Smooth muscle cell (in vitro differentiated cells): ENCODE measurements at regions not wholly inside any gene's neighbourhood (a gene's known extent, or its start where the extent isn't known, plus 50 kb on each side); places are given as distances from the start of the nearest gene placed in this dataset.

ENCODE experiments used
- DNase-seq: peaks from one replicate; lab custom pipeline; 2025; ENCODE audit not compliant: unreplicated experiment; lab: John Stamatoyannopoulos, UW
- H2AFZ ChIP-seq: fragments of 200-600 bp; sonication (generic); 2 replicates; pipeline ENCODE4 v1.6.0; 2016; ENCODE audit warnings: antibody characterized with exemption, low read depth, mild to moderate bottlenecking
- H3F3A ChIP-seq: fragments of 200-600 bp; sonication (generic); 2 replicates; pipeline ENCODE4 v1.6.0; 2017; ENCODE audit warnings: antibody characterized with exemption, low read depth
- H3K27ac ChIP-seq: fragments of 200-600 bp; sonication (generic); 2 replicates; pipeline ENCODE4 v1.5.1; 2016; ENCODE audit warnings: low read depth, mild to moderate bottlenecking
- H3K27me3 ChIP-seq: fragments of 200-600 bp; sonication (generic); 2 replicates; pipeline ENCODE4 v1.6.1; 2016; ENCODE audit warnings: low read depth, mild to moderate bottlenecking
- H3K36me3 ChIP-seq: fragments of 200-600 bp; sonication (generic); 2 replicates; pipeline ENCODE4 v1.5.1; 2016; ENCODE audit warnings: low read depth
- H3K4me1 ChIP-seq: fragments of 200-600 bp; sonication (generic); 2 replicates; pipeline ENCODE4 v1.5.1; 2016; ENCODE audit warnings: low read depth
- H3K4me2 ChIP-seq: fragments of 200-600 bp; sonication (generic); 2 replicates; pipeline ENCODE4 v1.6.0; 2016; ENCODE audit warnings: mild to moderate bottlenecking
- H3K4me3 ChIP-seq: fragments of 200-600 bp; sonication (generic); 2 replicates; pipeline ENCODE4 v1.5.1; 2016; ENCODE audit warnings: mild to moderate bottlenecking
- H3K79me2 ChIP-seq: fragments of 200-600 bp; sonication (generic); 2 replicates; pipeline ENCODE4 v1.6.0; 2016; ENCODE audit warnings: low read depth, mild to moderate bottlenecking
- H3K9ac ChIP-seq: fragments of 200-600 bp; sonication (generic); 2 replicates; pipeline ENCODE4 v1.6.0; 2016; ENCODE audit warnings: low read depth
- H3K9me3 ChIP-seq: fragments of 200-600 bp; sonication (generic); replicated peaks from 2 replicates; pipeline ENCODE4 v1.5.1; 2016; ENCODE audit warnings: low read depth
- H4K20me1 ChIP-seq: fragments of 200-600 bp; sonication (generic); 2 replicates; pipeline ENCODE4 v1.6.0; 2016; ENCODE audit warnings: low read depth
- CTCF ChIP-seq: fragments of 200-600 bp; sonication (generic); IDR thresholded peaks from 2 replicates; pipeline ENCODE4 v1.5.1; 2017; ENCODE audit warnings: borderline replicate concordance, mild to moderate bottlenecking, antibody characterized with exemption; ENCODE audit not compliant: insufficient read depth, poor library complexity, severe bottlenecking
- WGBS: methylation state at CpG from one replicate; pipeline ENCODE4 v1.1.7; 2016; ENCODE audit warnings: low lambda C conversion rate; 5-methylcytosine and 5-hydroxymethylcytosine counted together

GRCh38 chr16:73710526-73710925 is 586.1 kb upstream of the PSMD7 start:
- no peak for DNase-seq
- no peaks in the 10 kb centered on the region for H3K79me2 ChIP-seq
- no peaks in the 10 kb centered on the region for H3K9me3 ChIP-seq
- WGBS = 86% methylated on average over 9 of the region's 9 CpGs
- H3K27ac ChIP-seq = no peak overlapping the region
- no peaks in the 10 kb centered on the region for H3K36me3 ChIP-seq
- H4K20me1 ChIP-seq = no peaks in the 10 kb centered on the region
- no peak overlapping the region for H3K4me3 ChIP-seq
- H3K9ac ChIP-seq = no peak overlapping the region
- TF ChIP-seq CTCF = no peak
- no peak overlapping the region for H2AFZ ChIP-seq
- H3K27me3 ChIP-seq = no peaks in the 10 kb centered on the region
- H3F3A ChIP-seq = no peaks in the 10 kb centered on the region
- H3K4me1 ChIP-seq = no peaks in the 10 kb centered on the region
- no peak overlapping the region for H3K4me2 ChIP-seq

- Histone ChIP-seq H2AFZ (no peak overlapping the region), H3K27me3 (no peaks in the 10 kb centered on the region), H3K4me3 (no peak overlapping the region), H3K27ac (no peak overlapping the region), H3K36me3 (no peaks in the 10 kb centered on the region), H3K9ac (no peak overlapping the region), H3K9me3 (no peaks in the 10 kb centered on the region), H3K79me2 (no peaks in the 10 kb centered on the region), H4K20me1 (no peaks in the 10 kb centered on the region), H3K4me1 (no peaks in the 10 kb centered on the region), H3K4me2 (no peak overlapping the region), H3F3A (no peaks in the 10 kb centered on the region)
- no peak for TF ChIP-seq CTCF
- 81% methylated on average over 3 of the region's 3 CpGs for WGBS
- DNase-seq = no peak
Measured at GRCh38 chr16:73707863-73708262, 588.8 kb upstream of the PSMD7 start.

DNA sequence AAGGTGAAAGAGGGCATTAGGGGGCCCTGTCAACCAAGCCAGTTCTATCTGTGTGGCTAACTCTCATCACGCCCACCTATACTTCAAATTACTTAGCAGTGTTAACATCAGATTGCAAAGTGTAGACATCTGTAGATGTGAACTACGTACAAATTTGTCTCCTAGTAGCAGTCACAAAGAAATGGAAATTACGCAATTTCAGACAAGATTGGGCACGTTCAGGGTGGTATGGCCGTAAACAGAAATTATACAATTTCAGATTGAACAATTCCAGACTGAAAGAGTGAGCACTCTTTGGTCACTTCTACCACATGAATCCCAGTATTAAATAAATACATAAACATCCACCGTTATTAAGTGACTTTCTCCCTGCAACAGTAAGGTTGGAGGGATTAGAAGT is 592.7 kb upstream of the PSMD7 start:
- H2AFZ ChIP-seq = no peak overlapping the region
- WGBS = 86% methylated on average over 6 of the region's 6 CpGs

DNA sequence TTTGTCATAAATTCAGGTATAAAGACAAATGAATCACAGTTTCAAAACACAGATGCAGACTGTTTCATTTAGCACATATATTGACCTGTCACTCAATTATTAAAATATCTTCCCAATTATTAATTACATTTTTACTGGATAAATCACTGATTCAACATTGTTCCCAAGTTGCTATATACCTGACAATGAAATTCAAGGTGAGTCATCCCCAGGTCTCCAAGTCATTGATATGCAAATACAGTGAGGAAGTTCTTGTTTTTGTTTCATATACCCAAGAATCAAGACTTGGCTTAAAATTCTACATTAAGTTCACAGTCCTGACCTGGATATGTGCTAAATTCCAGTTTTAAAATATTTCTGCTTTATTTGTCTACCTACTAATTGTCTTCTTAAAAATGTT is 599.3 kb upstream of the PSMD7 start:
- no peaks in the 10 kb centered on the region for H3F3A ChIP-seq
- H4K20me1 ChIP-seq = no peaks in the 10 kb centered on the region
- no peak overlapping the region for H3K27ac ChIP-seq
- no peak overlapping the region for H3K9ac ChIP-seq
- H3K9me3 ChIP-seq = no peaks in the 10 kb centered on the region
- H3K27me3 ChIP-seq = peaks cover 6% of the 10 kb centered on the region
- no peak for TF ChIP-seq CTCF
- H3K36me3 ChIP-seq = no peaks in the 10 kb centered on the region
- no peak overlapping the region for H2AFZ ChIP-seq
- no peak overlapping the region for H3K4me2 ChIP-seq
- no peaks in the 10 kb centered on the region for H3K4me1 ChIP-seq
- H3K79me2 ChIP-seq = no peaks in the 10 kb centered on the region
- no peak for DNase-seq
- no peak overlapping the region for H3K4me3 ChIP-seq

More for the DNA sequence above, 592.7 kb upstream of the PSMD7 start:
- no peaks in the 10 kb centered on the region for H4K20me1 ChIP-seq
- H3K4me3 ChIP-seq = no peak overlapping the region
- DNase-seq = no peak
- no peak overlapping the region for H3K9ac ChIP-seq
- H3K27ac ChIP-seq = no peak overlapping the region
- no peaks in the 10 kb centered on the region for H3K36me3 ChIP-seq
- TF ChIP-seq CTCF = no peak
- H3K4me1 ChIP-seq = no peaks in the 10 kb centered on the region
- H3K27me3 ChIP-seq = peaks cover 6% of the 10 kb centered on the region
- no peaks in the 10 kb centered on the region for H3F3A ChIP-seq
- H3K9me3 ChIP-seq = no peaks in the 10 kb centered on the region
- no peak overlapping the region for H3K4me2 ChIP-seq
- no peaks in the 10 kb centered on the region for H3K79me2 ChIP-seq
